HCT116 (cell line): ENCODE measurements at regions not wholly inside any gene's neighbourhood (a gene's known extent, or its start where the extent isn't known, plus 50 kb on each side); places are given as distances from the start of the nearest gene placed in this dataset.

Experiments used
- ATAC-seq: fragments of 200-7000 bp; cut with Tn5 transposase; 2 replicates; pipeline ENCODE4 v1.9.1; 2020; ENCODE audit warnings: mild to moderate bottlenecking, moderate library complexity
- BruUV-seq: library from RNA; stranded (reverse); fragments of 400-500 nt; replicated peaks from 2 replicates; lab custom pipeline; 2021; lab: Mats Ljungman, UMichigan
- CTCF ChIA-PET: fragments of 300-600 bp; sonication (Branson Sonifier 250); formaldehyde crosslinking; loops from one replicate; lab custom pipeline; 2021; ENCODE audit warnings: antibody characterized with exemption; lab: Charles Lee
- POLR2A ChIA-PET: fragments of 300-600, 350-600 bp; sonication (Branson Sonifier 250); formaldehyde crosslinking; loops from one replicate; lab custom pipeline; 2021; ENCODE audit warnings: antibody characterized with exemption; lab: Charles Lee
- RAD21 ChIA-PET, 2 experiments: fragments of 300-600 bp; sonication (Branson Sonifier 250); formaldehyde crosslinking; loops; one replicate each; lab custom pipeline; 2023; ENCODE audit warnings: low total read pairs in 2 of 2; ENCODE audit not compliant: uncharacterized antibody in 2 of 2, unreplicated experiment in 2 of 2, low non-redundant PET in 1 of 2; lab: Charles Lee
- DNase-seq: peaks from one replicate; pipeline ENCODE4 v3.0.0-alpha.2; 2010; ENCODE audit warnings: low read depth, low spot score
- H2AFZ ChIP-seq: fragments of 200-600 bp; shearing (Covaris generic), sonication (generic); 2 replicates; pipeline ENCODE4 v1.6.1; 2017; ENCODE audit warnings: low read depth, mixed run types, mixed read lengths, antibody characterized with exemption, low read length; ENCODE audit not compliant: poor library complexity, severe bottlenecking
- H3K27ac ChIP-seq: 2 replicates; pipeline ENCODE4 v1.5.1; 2012; ENCODE audit warnings: low read depth, low read length
- H3K27me3 ChIP-seq: fragments of 200-600 bp; sonication (generic); 2 replicates; pipeline ENCODE4 v1.6.1; 2016; ENCODE audit warnings: mixed run types, low read length, mixed read lengths; ENCODE audit not compliant: insufficient read depth
- H3K36me3 ChIP-seq, 2 experiments: fragments of 200-500 bp in 1 of 2; fragments of 200-600 bp in 1 of 2; sonication (Bioruptor generic) in 1 of 2; sonication (generic) in 1 of 2; 2 replicates each; pipeline versions ENCODE4 v1.5.1 to v1.6.1; 2014 to 2016; ENCODE audit warnings: low read length in 2 of 2, inconsistent platforms in 1 of 2, mixed read lengths in 1 of 2, mixed run types in 1 of 2; ENCODE audit not compliant: insufficient read depth in 2 of 2, control insufficient read depth in 1 of 2
- H3K4me1 ChIP-seq, 2 experiments: fragments of 200-600 bp in 1 of 2; sonication (generic) in 1 of 2; 2 replicates each; pipeline versions ENCODE4 v1.5.1 to v1.6.1; 2012 to 2017; ENCODE audit warnings: low read length in 2 of 2, inconsistent platforms in 1 of 2, mild to moderate bottlenecking in 1 of 2, mixed read lengths in 1 of 2, mixed run types in 1 of 2, moderate library complexity in 1 of 2; ENCODE audit not compliant: insufficient read depth in 2 of 2, control insufficient read depth in 1 of 2
- H3K4me2 ChIP-seq: fragments of 200-600 bp; sonication (generic); 2 replicates; pipeline ENCODE4 v1.6.1; 2017; ENCODE audit warnings: mixed run types, low read length, mixed read lengths
- H3K4me3 ChIP-seq, 2 experiments: fragments of 200-600 bp in 1 of 2; sonication (generic) in 1 of 2; replicated peaks in 1 of 2; 2 replicates each; pipeline ENCODE4 v1.5.1; 2011 to 2016; ENCODE audit warnings: low read length in 2 of 2, control low read depth in 1 of 2, low read depth in 1 of 2, mild to moderate bottlenecking in 1 of 2, mixed read lengths in 1 of 2, mixed run types in 1 of 2
- H3K79me2 ChIP-seq: fragments of 200-600 bp; sonication (generic); 2 replicates; pipeline ENCODE4 v1.6.1; 2017; ENCODE audit warnings: mild to moderate bottlenecking, mixed run types, low read length, moderate library complexity, mixed read lengths; ENCODE audit not compliant: insufficient read depth
- H3K9ac ChIP-seq: fragments of 200-600 bp; sonication (generic); 2 replicates; pipeline ENCODE4 v1.6.1; 2016; ENCODE audit warnings: low read length, mixed read lengths
- H3K9me2 ChIP-seq: fragments of 200-600 bp; sonication (generic), shearing (Covaris generic); 2 replicates; pipeline ENCODE4 v1.6.1; 2017; ENCODE audit warnings: mixed run types, mild to moderate bottlenecking, moderate library complexity; ENCODE audit not compliant: insufficient read depth
- H3K9me3 ChIP-seq, 2 experiments: fragments of 200-500 bp in 1 of 2; fragments of 200-600 bp in 1 of 2; sonication (Bioruptor generic) in 1 of 2; sonication (generic) in 1 of 2; 2 replicates each; pipeline ENCODE4 v1.6.1; 2014 to 2017; ENCODE audit warnings: low read length in 2 of 2, mixed read lengths in 2 of 2, inconsistent platforms in 1 of 2, low read depth in 1 of 2, mild to moderate bottlenecking in 1 of 2, mixed run types in 1 of 2, moderate library complexity in 1 of 2; ENCODE audit not compliant: control insufficient read depth in 1 of 2, insufficient read depth in 1 of 2
- H4K20me1 ChIP-seq: fragments of 200-600 bp; sonication (generic), shearing (Covaris generic); 2 replicates; pipeline ENCODE4 v1.6.1; 2017; ENCODE audit warnings: mixed run types, mild to moderate bottlenecking, moderate library complexity; ENCODE audit not compliant: insufficient read depth
- CEBPB ChIP-seq: IDR thresholded peaks from 2 replicates; pipeline ENCODE4 v1.6.1; 2012; ENCODE audit warnings: low read depth
- EZH2 ChIP-seq: fragments of 200-600 bp; sonication (generic); IDR thresholded peaks from 2 replicates; pipeline ENCODE4 v1.6.1; 2017; ENCODE audit warnings: antibody characterized with exemption, mixed run types
- EZH2phosphoT487 ChIP-seq: fragments of 200-600 bp; IDR thresholded peaks from 2 replicates; pipeline ENCODE4 v1.6.1; 2018; ENCODE audit warnings: antibody characterized with exemption, borderline replicate concordance
- POLR2A ChIP-seq: IDR thresholded peaks from 2 replicates; pipeline ENCODE4 v1.7.0; 2011; ENCODE audit warnings: borderline replicate concordance; ENCODE audit not compliant: insufficient read depth, insufficient read length; ENCODE audit errors: extremely low read depth
- POLR2AphosphoS5 ChIP-seq: IDR thresholded peaks from 2 replicates; pipeline ENCODE4 v1.6.1; 2011; ENCODE audit warnings: mild to moderate bottlenecking, low read depth, low read length, moderate library complexity
- SIN3A ChIP-seq: IDR thresholded peaks from 2 replicates; pipeline ENCODE4 v1.6.1; 2012; ENCODE audit warnings: low read depth
- SP1 ChIP-seq: IDR thresholded peaks from 2 replicates; pipeline ENCODE4 v1.6.1; 2012; ENCODE audit warnings: low read depth
- SRF ChIP-seq: IDR thresholded peaks from 2 replicates; pipeline ENCODE4 v1.6.1; 2012; ENCODE audit warnings: low read depth
- intact Hi-C: fragments of 100-400 bp; cut with micrococcal nuclease; formaldehyde crosslinking; loops from 2 replicates; pipeline ENCODE4 v1.10.0; 2022
- TF ChIP-seq, protein P1 (sequence below): IDR thresholded peaks from 2 replicates; pipeline ENCODE4 v1.6.1; 2011; ENCODE audit warnings: mild to moderate bottlenecking, low read length, moderate library complexity; ENCODE audit not compliant: insufficient replicate concordance; ENCODE audit errors: extremely low read depth
- TF ChIP-seq, protein P2 (sequence below): IDR thresholded peaks from 2 replicates; pipeline ENCODE4 v1.6.1; 2012

DNA sequence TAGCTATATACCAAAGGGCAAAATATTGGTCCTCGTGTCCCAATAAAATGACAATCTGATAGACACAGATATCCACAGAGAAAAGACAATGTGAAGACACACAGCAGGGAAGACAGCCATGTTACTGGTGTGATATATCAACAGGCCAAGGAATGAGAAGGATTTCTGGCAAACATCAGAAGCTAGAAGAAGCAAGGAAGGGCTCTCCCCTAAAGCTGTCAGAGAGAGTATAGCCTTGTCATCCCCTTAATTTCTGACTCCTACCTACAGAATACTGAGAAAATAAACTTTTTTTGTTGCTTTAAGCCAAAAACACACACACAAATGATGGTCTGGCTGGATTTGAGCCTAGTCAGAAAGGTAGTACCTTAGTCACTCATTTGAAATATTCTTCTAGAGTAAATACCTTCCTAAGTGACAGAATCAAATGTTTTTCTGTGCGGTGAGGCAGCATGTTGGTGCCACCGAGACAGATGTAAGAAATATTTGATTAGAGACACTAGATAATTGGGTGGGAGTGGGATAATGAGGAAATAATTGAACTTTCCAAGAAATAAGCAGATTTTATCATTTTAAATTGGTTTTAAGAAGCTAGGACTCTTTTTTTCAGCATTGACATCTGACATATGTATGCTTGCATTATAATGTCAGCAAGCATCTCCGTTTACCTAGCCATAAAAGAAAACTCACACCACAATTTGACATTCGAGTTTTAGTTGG lies 123.4 kb upstream of the TFAP2D start:
- ChIA-PET CTCF (no interaction called here), RAD21 (no interaction called here), POLR2A (no interaction called here)
- no peak for ATAC-seq
- Histone ChIP-seq H3K9me3 (peaks cover 9 to 11% of the 10 kb centered on the region in 2 experiments; a peak in 2 of 4 replicates), H4K20me1 (no peaks in the 10 kb centered on the region), H3K4me1 (no peaks in the 10 kb centered on the region), H3K27ac (no peak overlapping the region), H3K36me3 (no peaks in the 10 kb centered on the region), H3K4me2 (no peak overlapping the region), H3K9ac (no peak overlapping the region), H3K27me3 (no peaks in the 10 kb centered on the region), H3K4me3 (no peak overlapping the region), H3K79me2 (no peaks in the 10 kb centered on the region), H3K9me2 (no peaks in the 10 kb centered on the region), H2AFZ (no peak overlapping the region)
- DNase-seq: no peak
- no TSS peak for BruUV-seq
- no peak for TF ChIP-seq SP1
- no peak for TF ChIP-seq CEBPB
- TF ChIP-seq SRF: no peak
- no peak for TF ChIP-seq EZH2
- no peak for TF ChIP-seq EZH2phosphoT487
- TF ChIP-seq, protein P1, sequence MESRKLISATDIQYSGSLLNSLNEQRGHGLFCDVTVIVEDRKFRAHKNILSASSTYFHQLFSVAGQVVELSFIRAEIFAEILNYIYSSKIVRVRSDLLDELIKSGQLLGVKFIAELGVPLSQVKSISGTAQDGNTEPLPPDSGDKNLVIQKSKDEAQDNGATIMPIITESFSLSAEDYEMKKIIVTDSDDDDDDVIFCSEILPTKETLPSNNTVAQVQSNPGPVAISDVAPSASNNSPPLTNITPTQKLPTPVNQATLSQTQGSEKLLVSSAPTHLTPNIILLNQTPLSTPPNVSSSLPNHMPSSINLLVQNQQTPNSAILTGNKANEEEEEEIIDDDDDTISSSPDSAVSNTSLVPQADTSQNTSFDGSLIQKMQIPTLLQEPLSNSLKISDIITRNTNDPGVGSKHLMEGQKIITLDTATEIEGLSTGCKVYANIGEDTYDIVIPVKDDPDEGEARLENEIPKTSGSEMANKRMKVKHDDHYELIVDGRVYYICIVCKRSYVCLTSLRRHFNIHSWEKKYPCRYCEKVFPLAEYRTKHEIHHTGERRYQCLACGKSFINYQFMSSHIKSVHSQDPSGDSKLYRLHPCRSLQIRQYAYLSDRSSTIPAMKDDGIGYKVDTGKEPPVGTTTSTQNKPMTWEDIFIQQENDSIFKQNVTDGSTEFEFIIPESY: no peak
- TF ChIP-seq SIN3A: no peak
- no peak for TF ChIP-seq POLR2AphosphoS5
- TF ChIP-seq, protein P2, sequence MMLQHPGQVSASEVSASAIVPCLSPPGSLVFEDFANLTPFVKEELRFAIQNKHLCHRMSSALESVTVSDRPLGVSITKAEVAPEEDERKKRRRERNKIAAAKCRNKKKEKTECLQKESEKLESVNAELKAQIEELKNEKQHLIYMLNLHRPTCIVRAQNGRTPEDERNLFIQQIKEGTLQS: no peak
- no peak for TF ChIP-seq POLR2A
- intact Hi-C loops: no loop called here
